Ascending aorta (tissue), 2 donors: ENCODE measurements at regions not wholly inside any gene's neighbourhood (a gene's known extent, or its start where the extent isn't known, plus 50 kb on each side); places are given as distances from the start of the nearest gene placed in this dataset.

ENCODE experiments used
- DNase-seq, 2 donors: peaks; one replicate each; pipeline ENCODE4 v3.0.0-alpha.2; 2019; ENCODE audit warnings: low spot score in 2 of 2
- H3K27ac ChIP-seq, 2 donors: fragments of 200-600 bp; sonication (generic); one replicate each; pipeline ENCODE4 v1.5.1; 2016 to 2017; ENCODE audit warnings: mild to moderate bottlenecking in 1 of 2
- H3K27me3 ChIP-seq: fragments of 200-600 bp; sonication (generic); one replicate; pipeline ENCODE4 v1.5.1; 2017
- H3K36me3 ChIP-seq, 2 donors: fragments of 200-600 bp; sonication (generic); one replicate each; pipeline ENCODE4 v1.5.1; 2016
- H3K4me1 ChIP-seq, 2 donors: fragments of 200-600 bp; sonication (generic); one replicate each; pipeline ENCODE4 v1.5.1; 2016 to 2017; ENCODE audit warnings: mild to moderate bottlenecking in 1 of 2
- H3K4me3 ChIP-seq, 2 donors: fragments of 200-600 bp; sonication (generic); one replicate each; pipeline ENCODE4 v1.5.1; 2016 to 2017; ENCODE audit warnings: mild to moderate bottlenecking in 1 of 2
- H3K9me3 ChIP-seq, 2 donors: fragments of 200-600 bp; sonication (generic); one replicate each; pipeline ENCODE4 v1.5.1; 2016
- intact Hi-C: fragments of 100-400 bp; cut with DNase I; formaldehyde crosslinking; loops from one replicate; pipeline ENCODE4 v1.15.1; 2023
- TF ChIP-seq, protein P1 (sequence below), 3 experiments: fragments of 200-600 bp in 2 of 3; fragments of 450-650 bp in 1 of 3; sonication (generic) in 2 of 3; IDR thresholded peaks; one replicate each; pipeline ENCODE4 v1.5.1; 2016 to 2019; ENCODE audit warnings: antibody characterized with exemption in 3 of 3, mild to moderate bottlenecking in 1 of 3, moderate library complexity in 1 of 3

DNA sequence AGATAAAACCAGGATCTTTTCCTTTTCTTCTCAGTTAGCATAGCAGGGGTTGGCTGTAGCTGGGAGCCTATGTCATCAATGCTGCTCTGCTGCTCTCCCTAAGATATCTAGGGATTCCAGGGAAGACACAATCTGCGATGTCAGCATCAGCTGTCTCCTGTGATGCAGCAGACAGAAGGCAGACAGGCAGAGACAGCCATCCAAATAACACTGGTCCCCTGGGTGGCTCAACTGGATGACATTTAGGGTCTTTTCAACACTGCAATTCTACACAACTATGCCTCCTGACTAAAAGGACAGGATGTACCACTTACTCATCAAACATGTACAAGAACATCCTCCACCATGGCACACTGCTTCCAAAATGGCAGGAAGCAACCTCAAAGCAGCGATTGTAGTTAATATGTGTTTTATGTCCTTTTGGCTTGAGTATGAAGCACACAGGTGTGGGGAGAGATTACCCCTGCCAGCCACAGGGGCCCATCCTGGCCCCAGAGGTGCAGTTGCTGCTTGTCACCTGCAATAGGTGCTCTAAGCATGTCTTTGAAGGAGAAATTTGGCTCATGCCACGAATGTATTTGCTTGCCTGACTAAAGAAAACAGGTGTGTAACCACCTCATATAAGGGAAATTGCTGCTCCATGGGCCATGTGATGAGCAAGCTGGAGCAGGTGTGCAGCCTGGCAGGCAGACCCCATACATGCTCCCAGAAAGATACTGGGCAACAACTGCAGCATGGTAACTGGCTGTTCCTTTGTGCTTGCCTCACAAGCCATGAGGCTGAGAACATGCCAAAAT, 357.8 kb downstream of the VPS13C start:
- no peaks in the 10 kb centered on the region for H3K27me3 ChIP-seq
- H3K27ac ChIP-seq, result no peak overlapping the region
- no peak overlapping the region for H3K4me3 ChIP-seq
- no peaks in the 10 kb centered on the region for H3K4me1 ChIP-seq
- TF ChIP-seq, protein P1, sequence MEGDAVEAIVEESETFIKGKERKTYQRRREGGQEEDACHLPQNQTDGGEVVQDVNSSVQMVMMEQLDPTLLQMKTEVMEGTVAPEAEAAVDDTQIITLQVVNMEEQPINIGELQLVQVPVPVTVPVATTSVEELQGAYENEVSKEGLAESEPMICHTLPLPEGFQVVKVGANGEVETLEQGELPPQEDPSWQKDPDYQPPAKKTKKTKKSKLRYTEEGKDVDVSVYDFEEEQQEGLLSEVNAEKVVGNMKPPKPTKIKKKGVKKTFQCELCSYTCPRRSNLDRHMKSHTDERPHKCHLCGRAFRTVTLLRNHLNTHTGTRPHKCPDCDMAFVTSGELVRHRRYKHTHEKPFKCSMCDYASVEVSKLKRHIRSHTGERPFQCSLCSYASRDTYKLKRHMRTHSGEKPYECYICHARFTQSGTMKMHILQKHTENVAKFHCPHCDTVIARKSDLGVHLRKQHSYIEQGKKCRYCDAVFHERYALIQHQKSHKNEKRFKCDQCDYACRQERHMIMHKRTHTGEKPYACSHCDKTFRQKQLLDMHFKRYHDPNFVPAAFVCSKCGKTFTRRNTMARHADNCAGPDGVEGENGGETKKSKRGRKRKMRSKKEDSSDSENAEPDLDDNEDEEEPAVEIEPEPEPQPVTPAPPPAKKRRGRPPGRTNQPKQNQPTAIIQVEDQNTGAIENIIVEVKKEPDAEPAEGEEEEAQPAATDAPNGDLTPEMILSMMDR (IDR thresholded peaks at IDR 0.05), result no peak
- intact Hi-C loops, result no loop called here
- no peak for DNase-seq
- no peaks in the 10 kb centered on the region for H3K36me3 ChIP-seq
- H3K9me3 ChIP-seq, result no peaks in the 10 kb centered on the region

DNA sequence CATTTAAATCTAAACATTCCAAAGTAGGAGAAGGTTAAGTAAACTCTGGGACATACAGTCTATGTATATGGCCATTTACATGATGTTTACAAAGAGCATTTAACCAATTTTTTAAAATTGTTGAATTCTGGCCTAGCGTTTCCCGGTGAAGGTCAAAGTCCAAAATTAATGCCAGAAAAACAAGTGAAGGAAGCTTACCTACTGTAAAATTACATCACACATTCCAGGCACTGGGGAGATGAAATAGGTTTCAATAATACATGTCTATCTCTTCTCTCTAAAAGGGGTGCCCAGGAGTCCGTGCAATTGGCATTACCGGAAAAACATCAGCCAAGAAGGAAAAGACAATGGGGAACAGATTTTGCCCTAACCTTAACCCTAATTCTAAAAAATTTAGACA, 358.8 kb downstream of the VPS13C start:
- intact Hi-C loops, result no loop called here
- no peaks in the 10 kb centered on the region for H3K4me1 ChIP-seq

DNA sequence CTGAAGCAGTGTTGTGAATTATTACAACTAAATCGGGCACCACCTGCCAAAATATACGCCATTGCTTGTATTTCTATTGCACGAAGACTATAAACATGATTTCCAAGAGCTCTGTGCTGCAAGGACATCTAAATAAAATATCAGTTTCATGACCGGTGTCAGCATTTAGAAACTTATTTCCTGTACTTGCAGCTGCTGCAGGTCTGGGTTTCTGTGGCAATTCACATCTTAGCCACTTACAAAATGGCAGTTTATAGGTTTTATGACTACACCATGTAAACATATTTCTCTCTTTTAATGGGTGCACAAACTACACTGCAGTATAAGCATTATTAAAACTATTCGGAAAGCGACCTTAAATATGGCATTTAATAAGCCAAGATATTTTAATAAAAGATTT, 359.4 kb downstream of the VPS13C start:
- no peaks in the 10 kb centered on the region for H3K9me3 ChIP-seq
- no peak overlapping the region for H3K4me3 ChIP-seq
- no peaks in the 10 kb centered on the region for H3K27me3 ChIP-seq
- TF ChIP-seq, protein P1 (IDR thresholded peaks at IDR 0.05), result no peak
- no peak for DNase-seq
- H3K36me3 ChIP-seq, result no peaks in the 10 kb centered on the region
- H3K27ac ChIP-seq, result no peak overlapping the region
- no peaks in the 10 kb centered on the region for H3K4me1 ChIP-seq
- intact Hi-C loops, result no loop called here

More for the DNA sequence above, 358.8 kb downstream of the VPS13C start:
- H3K4me3 ChIP-seq, result no peak overlapping the region
- no peaks in the 10 kb centered on the region for H3K36me3 ChIP-seq
- H3K27ac ChIP-seq, result no peak overlapping the region
- no peak for DNase-seq
- TF ChIP-seq, protein P1 (IDR thresholded peaks at IDR 0.05), result no peak
- no peaks in the 10 kb centered on the region for H3K9me3 ChIP-seq
- H3K27me3 ChIP-seq, result no peaks in the 10 kb centered on the region

DNA sequence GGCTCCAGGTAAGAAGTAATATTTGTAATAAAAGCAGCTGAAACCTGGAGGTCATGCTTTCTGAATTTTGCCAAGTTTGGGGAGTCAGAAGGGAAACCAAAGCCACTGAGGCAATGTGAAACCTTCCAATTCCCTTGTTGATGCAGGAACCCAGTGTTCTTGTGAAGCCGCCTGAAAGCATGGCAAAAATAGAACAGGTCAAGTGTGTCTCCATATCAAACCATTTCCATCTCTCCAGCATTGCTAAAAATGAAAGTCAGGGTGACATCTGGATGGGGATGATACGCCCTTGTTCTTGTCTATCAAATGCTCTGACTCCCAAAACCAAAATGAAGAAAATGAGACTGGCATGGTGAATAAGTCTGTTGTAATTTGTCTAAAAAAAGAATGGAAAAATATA, 362.5 kb downstream of the VPS13C start:
- no peak for DNase-seq
- Histone ChIP-seq H3K4me3 (no peak overlapping the region), H3K9me3 (no peaks in the 10 kb centered on the region), H3K27ac (no peak overlapping the region), H3K36me3 (no peaks in the 10 kb centered on the region), H3K4me1 (no peaks in the 10 kb centered on the region), H3K27me3 (no peaks in the 10 kb centered on the region)
- TF ChIP-seq, protein P1 (IDR thresholded peaks at IDR 0.05), result no peak
- intact Hi-C loops, result no loop called here

DNA sequence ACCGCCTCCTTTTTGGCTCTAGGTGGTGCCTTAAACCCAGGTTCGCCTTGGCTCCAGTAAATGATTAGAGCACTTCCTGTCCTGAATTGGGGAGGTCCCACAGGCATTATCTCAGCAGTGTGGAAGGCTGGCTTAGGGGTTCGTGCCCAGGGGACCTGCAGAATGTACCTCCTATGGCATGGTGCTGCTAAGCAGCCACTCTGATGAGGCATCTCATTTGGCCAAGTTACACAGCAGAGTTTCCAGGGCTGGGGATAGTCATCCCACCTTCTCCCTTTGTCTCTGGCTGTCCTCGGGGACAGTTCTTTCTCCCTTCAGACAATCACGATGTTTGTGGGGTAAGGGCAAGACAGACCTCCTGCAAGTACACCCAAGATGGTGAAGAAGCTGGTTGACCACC, 371.2 kb downstream of the VPS13C start:
- Histone ChIP-seq H3K36me3 (no peaks in the 10 kb centered on the region), H3K27ac (no peak overlapping the region), H3K4me3 (no peak overlapping the region), H3K4me1 (no peaks in the 10 kb centered on the region), H3K9me3 (no peaks in the 10 kb centered on the region), H3K27me3 (no peaks in the 10 kb centered on the region)
- intact Hi-C loops, result no loop called here
- DNase-seq, result no peak
- TF ChIP-seq, protein P1 (IDR thresholded peaks at IDR 0.05), result no peak
